ENCODE measurements at regions not wholly inside any gene's neighbourhood (a gene's known extent, or its start where the extent isn't known, plus 50 kb on each side); places are given as distances from the start of the nearest gene placed in this dataset.

- no peak for TF ChIP-seq POLR2A (IDR thresholded peaks at IDR 0.05; ENCODE audit: low read depth, low read length)
- no peak for TF ChIP-seq TAF1 (IDR thresholded peaks at IDR 0.05; ENCODE audit: borderline replicate concordance, low read depth, low read length)
Observed at GRCh38 chr21:14900611-14901010, 164.2 kb downstream of the NRIP1 start.
